Lower lobe of right lung (tissue), 2 donors: ENCODE measurements at regions not wholly inside any gene's neighbourhood (a gene's known extent, or its start where the extent isn't known, plus 50 kb on each side); places are given as distances from the start of the nearest gene placed in this dataset.
A peak's percentile ranks its signal among the peaks of the same experiment; 100 is the strongest.

ENCODE experiments used
- ATAC-seq, 2 donors: fragments of 200-7000 bp; cut with Tn5 transposase; one replicate each; pipeline ENCODE4 v1.9.1; 2020 to 2022; ENCODE audit warnings: mild to moderate bottlenecking in 2 of 2, moderate library complexity in 2 of 2
- DNase-seq: peaks from one replicate; pipeline ENCODE4 v3.0.0-alpha.2; 2020
- H3K27ac ChIP-seq: fragments of 200-600 bp; one replicate; pipeline ENCODE4 v1.8.0; 2022
- H3K27me3 ChIP-seq: fragments of 200-600 bp; one replicate; pipeline ENCODE4 v1.8.0; 2022; ENCODE audit warnings: low read depth
- H3K36me3 ChIP-seq: fragments of 200-600 bp; one replicate; pipeline ENCODE4 v1.8.0; 2022; ENCODE audit warnings: mild to moderate bottlenecking
- H3K4me1 ChIP-seq: fragments of 200-600 bp; one replicate; pipeline ENCODE4 v1.8.0; 2022
- H3K4me3 ChIP-seq: fragments of 200-600 bp; one replicate; pipeline ENCODE4 v1.8.0; 2022; ENCODE audit warnings: mild to moderate bottlenecking
- H3K9me3 ChIP-seq: fragments of 200-600 bp; one replicate; pipeline ENCODE4 v1.8.0; 2022
- intact Hi-C: fragments of 100-400 bp; cut with DNase I; formaldehyde crosslinking; loops from one replicate; pipeline ENCODE4 v1.11.0; 2022
- TF ChIP-seq, protein P1 (sequence below): fragments of 200-600 bp; IDR thresholded peaks from one replicate; pipeline ENCODE4 v1.8.0; 2022; ENCODE audit warnings: antibody characterized with exemption, mild to moderate bottlenecking
- donor health status: DM: no; HTN: yes; CAD: no; lungs with severe emphysema.

DNA sequence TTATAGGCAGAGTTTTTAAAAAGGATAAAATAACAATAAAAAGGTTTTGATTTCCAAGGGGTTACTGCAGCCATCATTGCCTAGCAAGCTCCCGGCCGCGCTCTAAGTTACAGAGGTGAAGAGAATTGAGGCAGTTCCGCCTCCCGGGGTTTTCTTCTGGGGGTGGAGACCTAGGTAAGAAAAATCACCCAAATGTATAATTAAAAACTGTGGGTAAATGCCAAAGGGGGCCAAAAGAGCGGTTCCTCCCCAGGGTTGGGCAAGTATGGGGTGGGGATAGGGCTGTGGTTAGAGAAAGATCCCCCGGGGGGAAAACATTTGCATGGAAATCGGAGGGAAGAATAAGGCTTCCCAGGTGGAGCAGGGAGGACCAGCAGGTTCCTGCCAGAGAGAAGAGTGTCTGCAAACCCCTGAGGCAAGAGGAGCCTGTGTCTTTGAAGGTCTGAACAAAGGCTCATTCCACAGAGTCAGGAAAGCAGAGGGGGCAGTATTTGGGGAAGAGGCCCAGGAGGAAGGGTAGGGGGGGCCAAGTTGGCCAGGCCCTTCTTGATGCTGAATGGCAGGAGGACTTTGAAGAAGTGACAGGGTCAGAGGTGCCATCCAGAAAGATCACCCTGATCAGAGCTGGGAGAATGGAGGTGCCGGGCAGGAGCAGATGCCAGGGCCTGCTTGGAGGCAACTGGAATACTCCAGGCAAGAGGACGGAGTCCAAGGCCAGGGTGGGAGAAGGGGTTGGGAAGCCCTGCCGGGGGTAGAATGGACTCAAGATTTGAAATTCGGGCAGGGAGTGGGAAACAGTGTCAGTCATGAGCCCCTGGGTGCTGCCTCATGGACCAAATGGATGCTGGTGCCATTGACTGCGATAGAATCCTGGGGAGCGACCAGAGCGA lies 152.9 kb upstream of the RGMA start:
- H3K9me3 ChIP-seq = no peaks in the 10 kb centered on the region
- ATAC-seq (no peak), DNase-seq (no peak)
- no peaks in the 10 kb centered on the region for H3K27me3 ChIP-seq
- TF ChIP-seq, protein P1, sequence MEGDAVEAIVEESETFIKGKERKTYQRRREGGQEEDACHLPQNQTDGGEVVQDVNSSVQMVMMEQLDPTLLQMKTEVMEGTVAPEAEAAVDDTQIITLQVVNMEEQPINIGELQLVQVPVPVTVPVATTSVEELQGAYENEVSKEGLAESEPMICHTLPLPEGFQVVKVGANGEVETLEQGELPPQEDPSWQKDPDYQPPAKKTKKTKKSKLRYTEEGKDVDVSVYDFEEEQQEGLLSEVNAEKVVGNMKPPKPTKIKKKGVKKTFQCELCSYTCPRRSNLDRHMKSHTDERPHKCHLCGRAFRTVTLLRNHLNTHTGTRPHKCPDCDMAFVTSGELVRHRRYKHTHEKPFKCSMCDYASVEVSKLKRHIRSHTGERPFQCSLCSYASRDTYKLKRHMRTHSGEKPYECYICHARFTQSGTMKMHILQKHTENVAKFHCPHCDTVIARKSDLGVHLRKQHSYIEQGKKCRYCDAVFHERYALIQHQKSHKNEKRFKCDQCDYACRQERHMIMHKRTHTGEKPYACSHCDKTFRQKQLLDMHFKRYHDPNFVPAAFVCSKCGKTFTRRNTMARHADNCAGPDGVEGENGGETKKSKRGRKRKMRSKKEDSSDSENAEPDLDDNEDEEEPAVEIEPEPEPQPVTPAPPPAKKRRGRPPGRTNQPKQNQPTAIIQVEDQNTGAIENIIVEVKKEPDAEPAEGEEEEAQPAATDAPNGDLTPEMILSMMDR = no peak
- intact Hi-C loops = no loop called here
- H3K27ac ChIP-seq = no peak overlapping the region
- H3K36me3 ChIP-seq = no peaks in the 10 kb centered on the region
- H3K4me1 ChIP-seq = peaks cover under 1% of the 10 kb centered on the region
- H3K4me3 ChIP-seq = no peak overlapping the region

DNA sequence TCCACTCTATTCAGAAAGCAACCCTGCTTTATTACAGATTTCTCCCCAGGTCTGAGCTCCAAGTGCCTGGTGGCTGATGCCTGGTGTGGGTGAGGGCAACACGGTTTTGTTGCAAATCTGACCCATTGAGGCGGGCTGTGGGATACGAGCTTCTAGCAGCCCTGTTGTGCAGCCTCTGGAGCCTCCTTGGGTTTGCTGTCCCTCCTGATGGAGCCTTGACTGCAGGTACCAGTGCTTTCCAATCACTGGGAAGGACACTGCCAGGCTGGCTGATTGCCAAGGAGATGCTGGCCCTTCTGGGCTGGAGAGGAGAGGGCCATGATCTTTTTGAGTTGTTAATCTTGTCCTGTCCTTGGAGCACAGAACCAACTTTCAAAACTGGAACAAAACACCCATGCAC lies 151.0 kb upstream of the RGMA start:
- no peak overlapping the region for H3K27ac ChIP-seq
- intact Hi-C loops = no loop called here
- TF ChIP-seq, protein P1 = no peak
- no peaks in the 10 kb centered on the region for H3K9me3 ChIP-seq
- H3K4me1 ChIP-seq = no peaks in the 10 kb centered on the region
- DNase-seq (no peak), ATAC-seq (no peak)
- H3K4me3 ChIP-seq = no peak overlapping the region
- no peaks in the 10 kb centered on the region for H3K27me3 ChIP-seq
- H3K36me3 ChIP-seq = no peaks in the 10 kb centered on the region

DNA sequence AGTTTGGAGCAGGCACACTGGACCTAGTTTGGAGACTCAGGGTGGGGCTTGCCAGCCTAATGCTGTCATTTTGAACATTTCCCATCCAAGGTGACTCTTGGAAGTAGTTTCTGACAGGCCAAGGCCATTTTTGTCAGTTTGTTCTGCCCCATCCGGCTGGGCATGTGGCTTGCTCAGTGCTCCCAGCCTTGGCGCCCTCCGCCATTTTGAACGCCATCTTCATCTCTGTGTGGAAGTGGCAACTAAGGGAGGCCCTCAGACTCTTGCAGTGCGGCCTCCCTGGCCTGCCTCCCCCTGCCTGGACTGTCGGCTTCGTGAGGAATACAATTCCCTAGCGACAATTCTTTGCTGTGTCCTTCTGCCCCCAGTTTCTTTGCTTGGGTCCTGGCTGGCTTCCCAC lies 150.6 kb upstream of the RGMA start:
- Histone ChIP-seq H3K4me1 (no peaks in the 10 kb centered on the region), H3K36me3 (no peaks in the 10 kb centered on the region), H3K27ac (no peak overlapping the region), H3K4me3 (no peak overlapping the region), H3K27me3 (no peaks in the 10 kb centered on the region), H3K9me3 (no peaks in the 10 kb centered on the region)
- ATAC-seq (no peak), DNase-seq (no peak)
- intact Hi-C loops = no loop called here
- TF ChIP-seq, protein P1 = no peak

- Histone ChIP-seq H3K36me3 (no peaks in the 10 kb centered on the region), H3K27ac (no peak overlapping the region), H3K9me3 (no peaks in the 10 kb centered on the region), H3K4me3 (no peak overlapping the region), H3K27me3 (no peaks in the 10 kb centered on the region), H3K4me1 (no peaks in the 10 kb centered on the region)
- TF ChIP-seq, protein P1 = no peak
- ATAC-seq = no peak
- DNase-seq = no peak
- intact Hi-C loops = no loop called here
Observed at GRCh38 chr15:93238641-93239040, 149.6 kb upstream of the RGMA start.

DNA sequence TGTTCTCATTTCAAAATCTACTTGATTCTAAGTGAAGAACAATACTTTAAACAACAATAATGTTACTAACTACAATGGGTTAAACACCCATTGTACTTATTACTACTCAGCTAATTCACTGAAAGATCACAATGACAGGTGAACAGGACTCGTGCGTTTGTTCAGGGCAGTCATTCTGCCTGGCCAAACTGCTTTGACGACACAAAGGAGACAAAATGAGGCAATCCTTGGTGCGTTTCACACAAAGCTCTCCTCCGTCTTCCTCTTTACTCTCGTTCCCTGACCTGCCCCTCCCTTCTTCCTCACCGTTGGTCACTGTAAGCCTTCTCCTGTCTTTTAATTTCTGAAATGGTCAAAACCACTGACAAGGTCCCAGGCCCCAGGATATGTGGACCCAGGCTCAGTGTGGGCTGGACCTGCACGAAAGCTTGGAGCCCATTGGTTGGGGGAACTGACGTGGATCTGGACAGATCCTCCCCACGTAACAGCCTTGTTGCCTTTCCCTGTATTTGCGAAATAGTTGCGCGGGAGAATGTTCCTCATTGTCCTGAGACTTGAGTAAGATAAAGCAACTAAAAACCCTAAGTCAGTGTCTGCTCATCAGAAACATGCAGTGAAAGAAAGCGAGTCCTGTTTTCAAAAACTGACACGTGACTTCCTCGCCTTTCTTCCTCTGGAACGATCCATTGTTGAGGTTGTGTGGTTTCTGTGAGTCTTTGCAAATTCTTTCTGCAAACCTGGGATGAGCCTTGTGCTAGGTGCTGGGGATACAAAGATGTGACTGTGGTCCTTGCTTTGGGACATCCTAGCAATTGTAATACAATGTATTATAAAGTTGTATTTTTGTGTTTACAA lies 147.1 kb upstream of the RGMA start:
- intact Hi-C loops = no loop called here
- Histone ChIP-seq H3K27ac (peak overlapping the region; percentile 43), H3K4me3 (no peak overlapping the region), H3K36me3 (no peaks in the 10 kb centered on the region), H3K4me1 (no peaks in the 10 kb centered on the region), H3K9me3 (no peaks in the 10 kb centered on the region), H3K27me3 (peaks cover 5% of the 10 kb centered on the region)
- TF ChIP-seq, protein P1 = no peak
- ATAC-seq (peak; percentile 88 to 94), DNase-seq (peak; percentile 82)
